Stimulated activated CD8-positive, alpha-beta memory T cell treated with anti-CD3 and anti-CD28 coated beads, Interleukin-2, amount 100 ng/mL, for 48 hours (primary cell): ENCODE measurements at regions not wholly inside any gene's neighbourhood (a gene's known extent, or its start where the extent isn't known, plus 50 kb on each side); places are given as distances from the start of the nearest gene placed in this dataset.
"Not testable (repeated sequence)": the region's sequence is repeated elsewhere in the genome, so short reads cannot be mapped to it uniquely, and the experiment has no call there.

Experiments used
- DNase-seq, 2 donors: peaks; one replicate each; pipeline ENCODE4 v3.0.0-alpha.2; 2020; ENCODE audit warnings: low read depth in 2 of 2

DNA sequence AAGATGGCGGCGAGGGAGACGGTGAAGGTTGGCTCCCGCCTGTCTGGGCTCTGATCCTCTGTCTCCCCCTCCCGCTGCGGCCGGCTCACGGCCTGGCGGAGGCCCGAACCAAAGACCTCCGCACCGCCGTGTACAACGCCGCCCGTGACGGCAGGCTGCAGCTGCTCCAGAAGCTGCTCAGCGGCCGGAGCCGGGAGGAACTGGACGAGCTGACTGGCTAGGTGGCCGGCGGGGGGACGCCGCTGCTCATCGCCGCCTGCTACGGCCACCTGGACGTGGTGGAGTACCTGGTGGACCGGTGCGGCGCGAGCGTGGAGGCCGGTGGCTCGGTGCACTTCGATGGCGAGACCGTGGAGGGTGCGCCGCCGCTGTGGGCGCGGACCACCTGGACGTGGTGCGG lies 516.5 kb downstream of the TUBA3C start:
- DNase-seq: not testable (repeated sequence)

DNA sequence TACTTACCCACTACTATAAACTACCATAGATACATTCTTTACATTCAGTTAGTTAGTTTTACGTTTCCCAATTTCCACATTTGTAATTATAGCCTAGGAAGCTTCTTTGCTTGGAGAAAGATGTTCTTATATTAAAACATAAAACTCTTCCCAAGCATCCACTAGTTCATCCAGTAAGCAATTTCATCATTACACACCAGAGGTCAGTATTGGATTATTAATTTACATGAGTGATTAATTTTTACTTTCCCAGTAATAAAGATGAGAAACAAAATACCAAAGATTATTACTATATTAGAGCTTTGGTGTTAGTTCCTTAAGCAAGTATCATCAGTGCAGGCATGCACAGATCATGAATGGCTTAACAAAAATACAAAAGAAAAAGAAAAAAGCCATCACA lies 518.4 kb downstream of the TUBA3C start:
- DNase-seq: not testable (repeated sequence)

DNA sequence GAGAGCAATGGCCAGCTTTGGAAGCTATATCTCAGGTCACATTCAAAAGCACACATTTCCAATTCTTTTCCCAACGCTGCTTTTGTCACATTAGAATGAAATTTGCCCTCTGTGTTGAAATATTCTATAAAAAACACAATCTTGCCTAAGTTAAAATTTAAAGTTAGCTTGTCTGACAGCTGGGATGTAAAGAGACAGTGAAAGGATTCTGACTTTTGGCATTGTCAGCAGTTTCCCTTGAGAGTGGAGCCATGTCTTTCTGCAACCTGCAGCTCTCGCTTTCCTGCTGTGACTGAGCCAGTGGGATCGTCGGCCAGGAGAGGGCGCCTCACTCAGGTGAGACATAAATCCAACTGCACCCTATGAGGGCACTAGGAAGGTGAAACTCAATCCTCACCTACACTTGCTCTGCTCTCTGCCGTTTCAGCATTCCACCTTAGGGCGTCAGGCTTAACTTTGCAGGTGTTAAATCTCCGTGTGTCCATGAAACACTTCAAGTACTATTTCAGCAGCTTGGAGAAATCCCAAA lies 537.9 kb downstream of the TUBA3C start:
- peak in 1 of 2 donors; percentile 20 for DNase-seq

DNA sequence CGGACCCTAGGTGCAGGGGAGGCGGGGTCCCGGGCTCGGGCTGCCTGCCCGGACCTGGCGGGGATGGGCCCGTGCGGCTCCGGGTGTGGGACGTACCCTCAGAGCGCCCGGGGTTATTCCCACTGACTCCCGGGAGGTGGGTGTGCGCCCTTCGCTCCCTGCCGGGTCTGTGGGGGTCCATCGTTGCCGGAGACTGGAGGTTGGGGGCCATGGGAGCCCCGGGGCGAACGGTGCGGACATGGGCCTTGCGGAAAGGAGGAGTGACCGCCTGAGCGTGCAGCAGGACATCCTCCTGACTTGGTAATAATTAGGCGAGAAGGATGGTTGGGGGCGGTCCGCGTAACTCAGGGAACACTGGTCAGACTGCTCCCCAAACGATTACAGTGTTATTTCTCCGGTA lies 552.7 kb downstream of the TUBA3C start:
- DNase-seq: not testable (repeated sequence)

DNA sequence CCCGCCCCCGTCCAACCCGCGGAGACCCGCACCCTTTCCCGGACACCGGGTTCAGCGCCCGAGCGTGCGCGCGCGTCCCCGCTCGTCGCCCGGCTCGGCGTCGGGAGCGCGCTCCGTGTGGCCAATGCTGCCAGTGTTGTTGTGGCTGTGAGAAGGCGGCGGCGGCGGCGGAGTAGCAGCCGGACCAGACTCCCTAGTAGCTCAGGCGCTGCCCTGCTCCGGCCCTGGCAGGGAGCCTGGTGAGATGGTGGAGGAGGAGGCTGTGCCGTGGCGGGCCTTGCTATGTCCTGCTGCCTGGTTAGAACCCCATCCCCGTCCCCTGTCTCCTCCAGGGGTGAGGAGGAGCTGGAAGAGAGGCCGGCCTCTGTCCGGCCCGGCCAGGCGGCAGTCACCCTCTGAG lies 553.2 kb downstream of the TUBA3C start:
- DNase-seq: no peak

DNA sequence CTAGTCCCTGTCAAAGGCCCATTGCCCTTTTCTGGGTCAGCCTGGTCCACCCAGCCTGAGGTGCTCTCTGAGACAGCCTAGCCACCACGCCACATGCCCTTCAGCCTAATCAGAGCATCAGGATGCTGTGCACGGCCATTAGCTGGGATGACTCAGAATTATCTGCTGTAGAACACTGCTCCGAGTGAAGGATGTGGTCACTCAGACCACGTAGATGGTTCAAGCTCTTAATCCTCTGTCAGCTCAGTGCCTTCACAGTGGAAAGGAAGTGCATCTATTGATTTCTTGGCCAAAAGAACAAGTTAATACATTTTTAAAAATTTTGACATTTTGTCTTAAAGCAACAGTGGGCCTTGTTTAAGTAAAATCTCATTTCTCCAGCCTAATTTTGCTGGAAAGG lies 557.6 kb downstream of the TUBA3C start:
- not testable (repeated sequence) for DNase-seq

DNA sequence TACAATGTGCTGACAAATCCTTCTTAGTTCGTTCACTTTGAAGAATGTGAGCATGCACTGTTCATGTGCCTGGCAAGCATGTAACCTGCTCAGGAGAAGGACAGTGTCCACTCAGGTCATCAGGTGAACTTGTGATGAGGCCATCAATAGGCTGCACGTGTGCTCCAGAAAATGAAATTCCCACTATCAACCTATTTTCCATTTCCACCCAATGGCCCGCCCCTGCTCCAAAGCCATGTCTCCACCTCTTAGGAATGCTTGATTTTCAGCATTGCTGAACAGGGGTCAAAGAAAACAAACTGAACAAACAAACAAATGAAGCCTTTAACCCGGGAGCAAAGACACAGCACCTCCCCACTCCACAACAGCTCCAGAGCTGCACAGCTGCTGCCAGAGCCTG lies 563.2 kb downstream of the TUBA3C start:
- DNase-seq: not testable (repeated sequence)

DNA sequence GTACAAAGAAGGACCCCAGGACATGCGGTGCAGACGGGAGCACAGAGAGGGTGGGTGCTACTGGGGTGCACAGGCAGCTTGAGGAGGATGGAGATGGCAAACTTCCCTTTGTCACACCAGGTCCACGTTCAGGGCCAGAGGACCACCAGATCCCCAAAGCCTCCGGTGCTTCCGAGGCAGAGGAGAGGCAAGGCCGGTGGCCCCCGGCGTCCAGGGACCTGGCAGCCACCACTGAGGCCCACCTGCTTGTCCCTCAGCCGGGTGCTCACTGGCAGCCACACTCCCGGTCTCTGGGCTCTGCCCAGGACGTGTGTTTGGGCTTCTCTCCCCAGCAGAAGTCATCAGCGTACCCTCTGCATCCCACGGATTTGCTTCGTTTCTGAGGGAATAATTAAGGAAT lies 571.1 kb downstream of the TUBA3C start:
- not testable (repeated sequence) for DNase-seq

DNA sequence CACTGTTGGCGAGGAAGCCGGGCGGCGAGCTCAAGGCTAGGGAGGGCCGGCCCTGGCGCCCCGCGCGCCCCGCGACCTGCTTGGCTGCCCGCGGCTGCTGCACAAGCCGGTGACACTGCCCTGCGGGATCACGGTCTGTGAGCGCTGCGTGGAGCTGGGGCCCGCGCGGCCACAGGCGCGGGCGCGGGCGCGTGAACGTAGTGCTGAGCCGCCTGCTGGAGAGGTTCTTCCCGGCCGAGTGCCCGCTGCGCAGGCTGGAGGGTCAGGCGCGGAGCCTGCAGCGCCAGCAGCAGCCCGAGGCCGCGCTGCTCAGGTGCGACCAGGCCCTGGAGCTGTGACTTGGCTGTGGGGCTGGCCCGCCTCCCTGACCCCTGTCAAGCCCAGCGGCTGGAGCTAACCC lies 572.3 kb downstream of the TUBA3C start:
- not testable (repeated sequence) for DNase-seq

DNA sequence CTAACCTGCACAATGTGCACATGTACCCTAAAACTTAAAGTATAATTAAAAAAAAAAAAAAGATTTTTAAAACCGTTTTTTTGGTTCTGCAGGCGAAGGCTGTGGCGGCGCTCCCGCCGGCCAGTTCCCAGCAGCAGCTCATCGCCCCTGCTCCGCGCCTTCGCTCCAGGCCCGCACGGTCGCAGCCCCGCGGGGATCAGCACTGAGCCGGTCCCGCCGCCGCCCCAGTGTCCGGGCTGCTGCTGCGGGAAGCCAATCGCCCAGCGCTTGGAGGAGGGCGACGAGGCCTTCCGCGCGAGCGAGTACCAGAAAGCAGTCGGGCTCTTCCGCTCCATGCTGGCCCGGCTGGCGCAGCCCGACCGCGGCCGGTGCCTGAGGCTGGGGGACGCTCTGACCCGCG lies 572.8 kb downstream of the TUBA3C start:
- DNase-seq: not testable (repeated sequence)

DNA sequence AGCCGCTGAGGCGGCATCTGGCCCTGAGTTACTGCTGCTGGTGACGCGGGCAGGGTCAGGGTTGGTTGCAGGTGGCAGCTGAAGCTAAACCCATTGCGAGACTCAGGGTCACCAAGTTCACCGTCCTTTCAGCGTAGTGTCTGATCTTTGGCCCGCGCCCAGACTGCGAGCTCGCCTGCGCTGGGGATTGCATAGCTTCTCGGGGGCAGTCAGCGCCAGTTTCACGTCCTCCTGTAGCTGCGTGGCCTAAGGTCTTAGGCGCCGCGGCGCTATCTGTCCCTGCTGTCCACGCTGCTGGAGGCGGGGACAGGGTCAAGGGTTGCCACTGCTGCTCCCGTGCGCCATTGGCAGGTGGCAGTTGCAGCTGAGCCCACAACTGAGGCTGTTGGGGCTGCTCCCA lies 581.3 kb downstream of the TUBA3C start:
- DNase-seq: not testable (repeated sequence)

DNA sequence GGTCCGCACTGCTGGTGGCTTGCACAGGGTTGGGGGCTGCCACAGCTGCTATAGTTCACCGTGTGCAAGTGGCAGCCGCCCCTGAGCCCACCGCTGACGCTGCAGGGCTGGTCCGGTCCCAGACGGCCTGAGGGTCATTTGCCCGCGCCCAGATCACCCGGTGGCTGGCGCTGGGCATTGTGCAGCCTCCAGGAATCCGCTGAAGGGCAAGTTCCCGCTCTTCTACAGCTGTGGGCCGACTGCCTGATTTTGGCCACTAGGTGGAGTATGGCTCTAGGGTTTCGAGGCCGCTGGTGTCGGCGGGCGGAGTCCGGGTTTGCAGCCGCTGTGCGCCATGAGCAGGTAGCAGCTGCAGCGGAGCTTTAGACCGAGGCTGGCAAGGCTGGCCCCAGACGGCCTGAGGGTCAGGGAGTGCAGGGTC lies 581.8 kb downstream of the TUBA3C start:
- DNase-seq: peak in 1 of 2 donors; percentile 1

DNA sequence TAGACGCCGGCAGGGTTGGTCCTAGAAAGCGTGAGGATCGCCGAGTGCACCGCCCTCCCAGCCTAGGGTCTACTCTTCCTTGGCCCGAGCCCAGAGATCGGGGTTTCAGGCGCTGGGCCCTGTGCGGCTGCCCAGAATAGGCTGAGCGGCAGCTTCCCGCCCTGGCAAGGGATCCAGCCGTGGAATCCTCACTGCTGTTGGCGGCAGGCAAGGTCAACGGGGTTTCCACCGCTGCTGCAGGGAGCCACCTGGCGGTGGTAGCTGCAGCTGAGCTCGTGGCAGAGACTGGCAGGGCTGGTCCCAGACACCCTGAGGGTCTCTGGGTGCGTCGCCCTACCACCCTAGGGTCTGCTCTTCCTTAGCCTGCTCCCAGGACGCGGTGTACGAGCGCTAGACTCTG lies 583.1 kb downstream of the TUBA3C start:
- not testable (repeated sequence) for DNase-seq

DNA sequence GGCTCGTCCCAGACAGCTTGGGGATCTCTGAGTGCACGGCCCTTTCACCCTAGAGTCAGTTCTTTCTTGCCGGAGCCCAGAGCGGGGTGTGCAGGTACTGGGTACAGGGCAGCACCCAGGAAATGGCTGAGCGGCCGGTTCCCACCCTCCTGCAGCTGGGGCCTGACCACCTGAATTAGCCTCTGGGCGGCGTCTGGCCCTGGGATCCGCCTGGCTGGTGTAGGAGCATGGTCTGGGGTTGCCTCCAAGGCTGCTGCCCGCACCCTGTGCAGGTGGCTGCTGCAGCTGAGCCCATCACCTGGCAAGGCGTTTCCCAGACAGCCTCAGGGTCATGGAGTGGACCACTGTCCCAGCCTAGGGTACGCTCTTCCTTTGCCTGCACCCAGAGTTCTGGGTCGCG lies 583.7 kb downstream of the TUBA3C start:
- DNase-seq: not testable (repeated sequence)

DNA sequence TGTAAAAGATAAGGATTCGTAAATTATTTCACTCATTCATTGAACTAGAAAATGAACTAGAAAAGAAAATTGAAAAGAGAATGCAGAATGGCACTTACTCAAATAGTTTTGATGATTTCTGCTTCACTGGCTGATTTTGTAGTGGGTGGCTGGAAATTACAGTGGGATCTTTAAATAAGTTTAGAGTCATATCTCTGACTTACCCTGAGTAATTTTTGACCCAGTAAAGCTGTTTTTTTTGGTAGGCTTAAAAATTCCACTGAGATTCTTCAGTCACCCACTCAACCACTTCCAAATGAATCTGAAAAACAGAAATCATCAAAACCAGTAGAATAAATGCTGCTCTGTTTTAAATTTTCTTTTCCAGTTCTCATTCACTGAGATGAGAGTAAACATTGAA lies 604.5 kb downstream of the TUBA3C start:
- not testable (repeated sequence) for DNase-seq

DNA sequence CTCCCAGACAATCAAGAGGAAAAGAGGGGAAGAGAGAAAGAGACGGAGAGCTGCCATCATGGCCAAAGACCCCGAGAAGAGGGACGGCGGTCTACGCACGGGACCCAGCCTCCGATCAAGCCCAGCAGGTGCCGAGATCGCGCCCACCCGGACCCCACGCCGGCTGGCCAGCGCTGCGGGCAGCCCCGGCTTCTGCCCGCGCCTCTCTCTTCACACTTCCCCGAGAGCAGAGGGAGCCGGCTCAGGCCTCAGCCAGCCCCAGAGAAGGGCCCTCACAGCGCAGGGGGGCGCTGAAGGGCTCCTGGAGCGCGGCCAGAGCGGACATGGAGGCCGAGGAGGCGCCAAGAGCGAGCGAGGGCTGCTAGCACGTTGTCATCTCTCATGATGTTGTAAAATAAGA lies 613.7 kb downstream of the TUBA3C start:
- not testable (repeated sequence) for DNase-seq
